IMR-90 (cell line): ENCODE measurements at regions not wholly inside any gene's neighbourhood (a gene's known extent, or its start where the extent isn't known, plus 50 kb on each side); places are given as distances from the start of the nearest gene placed in this dataset.

ENCODE experiments used
- ATAC-seq: fragments of 200-7000 bp; cut with Tn5 transposase; 2 replicates; pipeline ENCODE4 v1.9.1; 2020; ENCODE audit warnings: low read depth, mild to moderate bottlenecking, moderate library complexity
- BruUV-seq: library from RNA; stranded (reverse); fragments of 400-500 nt; replicated peaks from 2 replicates; lab custom pipeline; 2021; lab: Mats Ljungman, UMichigan
- CTCF ChIA-PET: fragments of 300-600 bp; formaldehyde crosslinking; extraction: SDS; loops from one replicate; lab custom pipeline; 2021; ENCODE audit warnings: antibody characterized with exemption; lab: Yijun Ruan, JAX
- POLR2A ChIA-PET: fragments of 300-600 bp; sonication (Branson Sonifier 250); formaldehyde crosslinking; loops from one replicate; lab custom pipeline; 2022; ENCODE audit warnings: antibody characterized with exemption; ENCODE audit not compliant: unreplicated experiment; lab: Charles Lee
- DNase-seq: peaks from one replicate; pipeline ENCODE4 v3.0.0; 2013
- H2AFZ ChIP-seq: replicated peaks from 2 replicates; pipeline ENCODE3; 2013; ENCODE audit warnings: low read length, mild to moderate bottlenecking; ENCODE audit not compliant: poor library complexity
- H2AK5ac ChIP-seq: 2 replicates; pipeline ENCODE4 v1.6.1; 2013; ENCODE audit warnings: low read depth, low read length, inconsistent platforms
- H2AK9ac ChIP-seq: replicated peaks from 2 replicates; pipeline ENCODE3; 2013; ENCODE audit warnings: mild to moderate bottlenecking, low read depth, low read length, moderate library complexity; ENCODE audit not compliant: poor library complexity
- H2BK120ac ChIP-seq: 2 replicates; pipeline ENCODE4 v1.6.1; 2013; ENCODE audit warnings: low read depth, low read length, inconsistent platforms
- H2BK15ac ChIP-seq: 3 replicates; pipeline ENCODE4 v1.6.1; 2013; ENCODE audit warnings: low read depth, low read length, inconsistent platforms
- H2BK20ac ChIP-seq: 2 replicates; pipeline ENCODE4 v1.6.1; 2013; ENCODE audit warnings: low read depth, mild to moderate bottlenecking, inconsistent platforms, low read length, moderate library complexity
- H2BK5ac ChIP-seq: 2 replicates; pipeline ENCODE4 v1.6.1; 2013; ENCODE audit warnings: mild to moderate bottlenecking, low read depth, low read length, inconsistent platforms; ENCODE audit not compliant: poor library complexity, severe bottlenecking
- H3K14ac ChIP-seq: replicated peaks from 2 replicates; pipeline ENCODE4 v1.6.1; 2013; ENCODE audit warnings: low read depth, low read length, inconsistent platforms
- H3K18ac ChIP-seq: 2 replicates; pipeline ENCODE4 v1.6.1; 2013; ENCODE audit warnings: low read depth, low read length, control low read depth
- H3K23ac ChIP-seq: 2 replicates; pipeline ENCODE4 v1.6.1; 2013; ENCODE audit warnings: low read depth, low read length, inconsistent platforms
- H3K27ac ChIP-seq: 2 replicates; pipeline ENCODE4 v1.5.1; 2013; ENCODE audit warnings: mild to moderate bottlenecking, control low read depth, low read length; ENCODE audit not compliant: insufficient read depth
- H3K27me3 ChIP-seq: 2 replicates; pipeline ENCODE4 v1.6.1; 2013; ENCODE audit warnings: low read length; ENCODE audit not compliant: control insufficient read depth, insufficient read depth
- H3K36me3 ChIP-seq: 2 replicates; pipeline ENCODE4 v1.6.1; 2013; ENCODE audit warnings: low read length, mixed read lengths; ENCODE audit not compliant: control insufficient read depth, insufficient read depth
- H3K4ac ChIP-seq: 2 replicates; pipeline ENCODE4 v1.6.1; 2013; ENCODE audit warnings: low read depth, low read length, inconsistent platforms
- H3K4me1 ChIP-seq: 2 replicates; pipeline ENCODE4 v1.6.1; 2013; ENCODE audit warnings: low read length, mixed read lengths; ENCODE audit not compliant: control insufficient read depth, insufficient read depth
- H3K4me2 ChIP-seq: 2 replicates; pipeline ENCODE4 v1.6.1; 2013; ENCODE audit warnings: low read depth, mild to moderate bottlenecking, control low read depth, low read length, moderate library complexity
- H3K4me3 ChIP-seq: 2 replicates; pipeline ENCODE4 v1.5.1; 2013; ENCODE audit warnings: low read depth, mild to moderate bottlenecking, control low read depth, low read length, moderate library complexity; ENCODE audit not compliant: insufficient read depth
- H3K56ac ChIP-seq: 2 replicates; pipeline ENCODE4 v1.6.1; 2013; ENCODE audit warnings: low read length, inconsistent platforms; ENCODE audit not compliant: insufficient read depth; ENCODE audit errors: extremely low read depth
- H3K79me1 ChIP-seq, 2 experiments: 2 replicates each; pipeline ENCODE4 v1.6.1; 2013; ENCODE audit warnings: low read length in 2 of 2, inconsistent platforms in 1 of 2, low read depth in 1 of 2
- H3K9ac ChIP-seq: 2 replicates; pipeline ENCODE4 v1.6.1; 2013; ENCODE audit warnings: low read depth, low read length, control low read depth
- H3K9me1 ChIP-seq: 2 replicates; pipeline ENCODE4 v1.6.1; 2013; ENCODE audit warnings: low read length, inconsistent platforms; ENCODE audit not compliant: insufficient read depth
- H3K9me3 ChIP-seq: 2 replicates; pipeline ENCODE4 v1.6.1; 2013; ENCODE audit warnings: low read length; ENCODE audit not compliant: control insufficient read depth, insufficient read depth
- H4K20me1 ChIP-seq: 2 replicates; pipeline ENCODE4 v1.6.1; 2013; ENCODE audit warnings: low read length, inconsistent platforms; ENCODE audit not compliant: insufficient read depth
- H4K5ac ChIP-seq: 2 replicates; pipeline ENCODE4 v1.6.1; 2013; ENCODE audit warnings: mild to moderate bottlenecking, low read depth, low read length, control low read depth
- H4K8ac ChIP-seq, 2 experiments: 2 replicates each; pipeline ENCODE4 v1.6.1; 2013; ENCODE audit warnings: low read depth in 2 of 2, low read length in 2 of 2, control low read depth in 1 of 2, inconsistent platforms in 1 of 2
- H4K91ac ChIP-seq: 2 replicates; pipeline ENCODE4 v1.6.1; 2013; ENCODE audit warnings: low read depth, low read length, inconsistent platforms; ENCODE audit not compliant: insufficient read depth
- BHLHE40 ChIP-seq: fragments of 150-350 bp; IDR thresholded peaks from 2 replicates; pipeline ENCODE4 v1.6.1; 2016; ENCODE audit warnings: mild to moderate bottlenecking, low read depth, low read length
- CEBPB ChIP-seq: IDR thresholded peaks from 2 replicates; pipeline ENCODE4 v1.6.1; 2012; ENCODE audit warnings: low read depth, low read length, improper control_type of control experiment
- CHD1 ChIP-seq: IDR thresholded peaks from 2 replicates; pipeline ENCODE4 v1.6.1; 2012; ENCODE audit warnings: low read depth, low read length, improper control_type of control experiment
- ELK1 ChIP-seq: fragments of 150-350 bp; IDR thresholded peaks from 2 replicates; pipeline ENCODE4 v1.6.1; 2016; ENCODE audit warnings: low read depth, mild to moderate bottlenecking, low read length, moderate library complexity, borderline replicate concordance
- FOS ChIP-seq: fragments of 150-350 bp; IDR thresholded peaks from 2 replicates; pipeline ENCODE4 v1.6.1; 2016; ENCODE audit warnings: low read depth, low read length
- MAFK ChIP-seq: IDR thresholded peaks from 2 replicates; pipeline ENCODE4 v1.6.1; 2012; ENCODE audit warnings: low read depth, low read length, improper control_type of control experiment
- MAZ ChIP-seq: IDR thresholded peaks from 2 replicates; pipeline ENCODE4 v1.6.1; 2012; ENCODE audit warnings: low read depth, mild to moderate bottlenecking, low read length, improper control_type of control experiment, moderate library complexity, borderline replicate concordance
- MXI1 ChIP-seq: IDR thresholded peaks from 2 replicates; pipeline ENCODE4 v1.6.1; 2012; ENCODE audit warnings: low read depth, mild to moderate bottlenecking, low read length, moderate library complexity, borderline replicate concordance
- NFE2L2 ChIP-seq: fragments of 150-350 bp; IDR thresholded peaks from 2 replicates; pipeline ENCODE4 v1.6.1; 2016; ENCODE audit warnings: low read depth, mild to moderate bottlenecking, low read length
- POLR2A ChIP-seq: IDR thresholded peaks from 2 replicates; pipeline ENCODE4 v1.6.1; 2012; ENCODE audit warnings: mild to moderate bottlenecking, low read depth, low read length
- RAD21 ChIP-seq: IDR thresholded peaks from 2 replicates; pipeline ENCODE4 v1.6.1; 2012; ENCODE audit warnings: low read length, improper control_type of control experiment
- RCOR1 ChIP-seq: IDR thresholded peaks from 2 replicates; pipeline ENCODE4 v1.6.1; 2012; ENCODE audit warnings: mild to moderate bottlenecking, low read length, improper control_type of control experiment; ENCODE audit not compliant: insufficient replicate concordance
- RFX5 ChIP-seq: IDR thresholded peaks from 2 replicates; pipeline ENCODE4 v1.8.0; 2012; ENCODE audit warnings: low read depth, mild to moderate bottlenecking, low read length, moderate library complexity
- SMC3 ChIP-seq: fragments of 150-350 bp; IDR thresholded peaks from 2 replicates; pipeline ENCODE4 v1.6.1; 2016; ENCODE audit warnings: low read depth, mild to moderate bottlenecking, antibody characterized with exemption, low read length, moderate library complexity
- USF2 ChIP-seq: fragments of 150-350 bp; IDR thresholded peaks from 2 replicates; pipeline ENCODE4 v1.6.1; 2017; ENCODE audit warnings: mild to moderate bottlenecking, antibody characterized with exemption, low read length, low read depth
- WGBS, 2 experiments: methylation state at CpG; one replicate each; pipeline versions ENCODE4 v1.1.5 to v1.1.7; 2013; ENCODE audit warnings: missing lambda C conversion rate in 2 of 2; ENCODE audit not compliant: insufficient read length in 1 of 2; ENCODE audit errors: extremely low coverage in 2 of 2; 5-methylcytosine and 5-hydroxymethylcytosine counted together
- dilution Hi-C: fragments of 300-500 bp; cut with HindIII; formaldehyde crosslinking; loops from one replicate; pipeline ENCODE4 v1.14.3; 2018; ENCODE audit warnings: low sequenced_read_pairs; ENCODE audit not compliant: unreplicated experiment
- in situ Hi-C: fragments of 300-500 bp; cut with MboI; formaldehyde crosslinking; loops from 3 replicates; pipeline ENCODE4 v1.14.3; 2019; ENCODE audit warnings: low sequenced_read_pairs, inconsistent platforms, mixed read lengths
- intact Hi-C: fragments of 100-400 bp; cut with micrococcal nuclease; formaldehyde crosslinking; loops from 2 replicates; pipeline ENCODE4 v1.10.0; 2022

GRCh38 chr20:24395151-24395550 is 74.3 kb upstream of the SYNDIG1 start:
- Histone ChIP-seq H4K5ac (no peak overlapping the region), H3K9me3 (no peaks in the 10 kb centered on the region), H4K20me1 (no peaks in the 10 kb centered on the region), H4K8ac (no peak overlapping the region), H3K18ac (no peak overlapping the region), H3K4me1 (no peaks in the 10 kb centered on the region), H2BK120ac (no peak overlapping the region), H4K91ac (no peak overlapping the region), H3K4me3 (no peak overlapping the region), H3K23ac (no peak overlapping the region), H3K27ac (no peak overlapping the region), H2AFZ (no peak overlapping the region), H2AK5ac (no peak overlapping the region), H3K27me3 (no peaks in the 10 kb centered on the region), H3K14ac (no peak overlapping the region), H2BK15ac (no peak overlapping the region), H2BK5ac (no peak overlapping the region), H3K4me2 (no peak overlapping the region), H3K36me3 (no peaks in the 10 kb centered on the region), H2BK20ac (no peak overlapping the region), H3K9ac (no peak overlapping the region), H3K9me1 (no peaks in the 10 kb centered on the region), H3K4ac (no peak overlapping the region), H3K79me1 (no peaks in the 10 kb centered on the region), H3K56ac (no peak overlapping the region), H2AK9ac (no peak overlapping the region)
- ChIA-PET CTCF (no interaction called here), POLR2A (no interaction called here)
- WGBS, 2 experiments, result no CpG with 5 or more reads among the region's 7 CpGs
- dilution Hi-C loops, result no loop called here
- no peak for DNase-seq
- intact Hi-C loops, result no loop called here
- in situ Hi-C loops, result no loop called here
- no peak for ATAC-seq
- TF ChIP-seq CEBPB, result no peak
- no peak for TF ChIP-seq RAD21
- no peak for TF ChIP-seq SMC3
- TF ChIP-seq MAFK, result no peak
- TF ChIP-seq BHLHE40, result no peak
- no peak for TF ChIP-seq RCOR1
- no peak for TF ChIP-seq POLR2A
- no peak for TF ChIP-seq FOS
- no peak for TF ChIP-seq MXI1
- TF ChIP-seq USF2, result no peak
- TF ChIP-seq CHD1, result no peak
- TF ChIP-seq ELK1, result no peak
- no peak for TF ChIP-seq MAZ
- TF ChIP-seq NFE2L2, result no peak
- TF ChIP-seq RFX5, result no peak
- no TSS peak for BruUV-seq
